PC-9 (cell line): ENCODE measurements at regions not wholly inside any gene's neighbourhood (a gene's known extent, or its start where the extent isn't known, plus 50 kb on each side); places are given as distances from the start of the nearest gene placed in this dataset.

ENCODE experiments used
- BruUV-seq: library from RNA; stranded (reverse); fragments of 400-500 nt; replicated peaks from 2 replicates; lab custom pipeline; 2021; lab: Mats Ljungman, UMichigan
- CTCF ChIA-PET: fragments of 300-600 bp; sonication (Branson Sonifier 250); formaldehyde crosslinking; loops from one replicate; lab custom pipeline; 2022; ENCODE audit warnings: antibody characterized with exemption; lab: Charles Lee
- POLR2A ChIA-PET: fragments of 300-600 bp; sonication (Branson Sonifier 250); formaldehyde crosslinking; loops from one replicate; lab custom pipeline; 2022; ENCODE audit warnings: antibody characterized with exemption; ENCODE audit not compliant: unreplicated experiment; lab: Charles Lee
- DNase-seq, 2 experiments: peaks; one replicate each; pipeline versions ENCODE4 v3.0.0 to v3.0.0-alpha.2; 2015 to 2022; ENCODE audit warnings: mixed read lengths in 1 of 2
- H2AFZ ChIP-seq: fragments of 200-600 bp; sonication (generic); 2 replicates; pipeline ENCODE4 v1.8.1; 2017; ENCODE audit warnings: antibody characterized with exemption
- H3F3A ChIP-seq: fragments of 200-600 bp; sonication (generic); 2 replicates; pipeline ENCODE4 v1.8.1; 2017; ENCODE audit warnings: antibody characterized with exemption, mild to moderate bottlenecking, low read depth; ENCODE audit not compliant: insufficient read depth
- H3K27ac ChIP-seq: fragments of 200-600 bp; sonication (generic); 2 replicates; pipeline ENCODE4 v1.6.1; 2016; ENCODE audit warnings: mixed run types
- H3K27me3 ChIP-seq: fragments of 200-600 bp; sonication (generic); 2 replicates; pipeline ENCODE4 v1.6.1; 2016; ENCODE audit warnings: low read depth, mixed run types; ENCODE audit not compliant: insufficient read depth
- H3K36me3 ChIP-seq: fragments of 200-600 bp; sonication (generic); 2 replicates; pipeline ENCODE4 v1.6.1; 2016; ENCODE audit warnings: low read depth, mixed run types
- H3K4me1 ChIP-seq: fragments of 200-600 bp; sonication (generic); replicated peaks from 2 replicates; pipeline ENCODE4 v1.6.1; 2016; ENCODE audit warnings: mixed run types; ENCODE audit not compliant: insufficient read depth
- H3K4me2 ChIP-seq: fragments of 200-600 bp; sonication (generic); 2 replicates; pipeline ENCODE4 v1.6.1; 2017; ENCODE audit warnings: mixed run types
- H3K4me3 ChIP-seq: fragments of 200-600 bp; sonication (generic); 2 replicates; pipeline ENCODE4 v1.6.1; 2016; ENCODE audit warnings: mixed run types
- H3K79me2 ChIP-seq: fragments of 200-600 bp; sonication (generic); 2 replicates; pipeline ENCODE4 v1.6.1; 2017; ENCODE audit warnings: low read depth, mixed run types
- H3K9me2 ChIP-seq: fragments of 200-600 bp; sonication (generic); 2 replicates; pipeline ENCODE4 v1.8.1; 2017; ENCODE audit warnings: mild to moderate bottlenecking; ENCODE audit not compliant: insufficient read depth
- H3K9me3 ChIP-seq: fragments of 200-600 bp; sonication (generic); 2 replicates; pipeline ENCODE4 v1.8.1; 2016; ENCODE audit warnings: low read depth; ENCODE audit not compliant: insufficient read depth
- H4K20me1 ChIP-seq: fragments of 200-600 bp; sonication (generic); 2 replicates; pipeline ENCODE4 v1.8.1; 2017; ENCODE audit not compliant: insufficient read depth
- EZH2 ChIP-seq: fragments of 200-600 bp; sonication (generic); IDR thresholded peaks from 2 replicates; pipeline ENCODE4 v1.8.0; 2017; ENCODE audit warnings: antibody characterized with exemption, low read depth
- intact Hi-C: fragments of 100-400 bp; cut with micrococcal nuclease; formaldehyde crosslinking; loops from one replicate; pipeline ENCODE4 v1.10.0; 2022; ENCODE audit not compliant: unreplicated experiment
- TF ChIP-seq, protein P1 (sequence below): fragments of 200-600 bp; sonication (generic); conservative IDR thresholded peaks from 2 replicates; pipeline ENCODE4 v1.6.1; 2017; ENCODE audit warnings: mixed run types, antibody characterized with exemption, mild to moderate bottlenecking, moderate library complexity

DNA sequence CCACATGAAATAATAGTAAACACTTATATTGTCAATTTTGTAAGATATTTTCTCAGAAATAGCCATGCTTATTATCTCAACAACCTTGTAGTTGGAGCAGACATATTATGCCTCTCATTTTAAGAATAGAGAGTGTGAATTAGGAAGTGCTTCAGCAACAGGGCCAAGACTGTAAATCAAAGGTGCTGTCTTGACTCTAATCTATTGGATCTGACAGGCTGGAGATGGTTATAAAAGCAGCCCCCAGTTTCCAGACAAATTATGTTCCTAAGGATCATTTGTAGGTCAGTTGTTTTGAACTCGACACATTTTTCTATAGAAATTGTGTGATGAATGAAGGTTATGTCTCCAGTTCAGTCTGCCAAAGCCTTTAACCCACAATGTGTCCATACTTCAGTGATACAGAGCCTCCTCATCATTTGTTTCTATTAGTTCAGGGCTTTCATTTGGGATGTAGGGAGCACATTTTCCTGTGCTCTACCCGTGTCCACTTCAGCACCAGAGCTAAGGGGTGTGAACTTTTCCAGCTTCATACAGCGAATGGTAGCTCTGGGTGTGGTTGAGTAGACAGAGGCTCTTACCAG is 284.8 kb upstream of the FBXO33 start:
- no peaks in the 10 kb centered on the region for H3K79me2 ChIP-seq

GRCh38 chr14:39712293-39712999 is 280.2 kb upstream of the FBXO33 start:
- H3K9me3 ChIP-seq = no peaks in the 10 kb centered on the region
- intact Hi-C loops = no loop called here
- H3K9me2 ChIP-seq = no peaks in the 10 kb centered on the region; the same call in 1 of the 2 replicates
- no TSS peak for BruUV-seq
- ChIA-PET POLR2A (no interaction called here), CTCF (no interaction called here)
- no peak for DNase-seq
- H3K4me1 ChIP-seq = no peaks in the 10 kb centered on the region
- H3K79me2 ChIP-seq = no peaks in the 10 kb centered on the region
- H3K27ac ChIP-seq = no peak overlapping the region
- no peaks in the 10 kb centered on the region for H4K20me1 ChIP-seq
- H3K4me3 ChIP-seq = no peak overlapping the region
- H3K27me3 ChIP-seq = no peaks in the 10 kb centered on the region
- H3K4me2 ChIP-seq = no peak overlapping the region
- no peaks in the 10 kb centered on the region for H3K36me3 ChIP-seq
- TF ChIP-seq, protein P1, sequence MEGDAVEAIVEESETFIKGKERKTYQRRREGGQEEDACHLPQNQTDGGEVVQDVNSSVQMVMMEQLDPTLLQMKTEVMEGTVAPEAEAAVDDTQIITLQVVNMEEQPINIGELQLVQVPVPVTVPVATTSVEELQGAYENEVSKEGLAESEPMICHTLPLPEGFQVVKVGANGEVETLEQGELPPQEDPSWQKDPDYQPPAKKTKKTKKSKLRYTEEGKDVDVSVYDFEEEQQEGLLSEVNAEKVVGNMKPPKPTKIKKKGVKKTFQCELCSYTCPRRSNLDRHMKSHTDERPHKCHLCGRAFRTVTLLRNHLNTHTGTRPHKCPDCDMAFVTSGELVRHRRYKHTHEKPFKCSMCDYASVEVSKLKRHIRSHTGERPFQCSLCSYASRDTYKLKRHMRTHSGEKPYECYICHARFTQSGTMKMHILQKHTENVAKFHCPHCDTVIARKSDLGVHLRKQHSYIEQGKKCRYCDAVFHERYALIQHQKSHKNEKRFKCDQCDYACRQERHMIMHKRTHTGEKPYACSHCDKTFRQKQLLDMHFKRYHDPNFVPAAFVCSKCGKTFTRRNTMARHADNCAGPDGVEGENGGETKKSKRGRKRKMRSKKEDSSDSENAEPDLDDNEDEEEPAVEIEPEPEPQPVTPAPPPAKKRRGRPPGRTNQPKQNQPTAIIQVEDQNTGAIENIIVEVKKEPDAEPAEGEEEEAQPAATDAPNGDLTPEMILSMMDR = no peak
- no peak for TF ChIP-seq EZH2
- H3F3A ChIP-seq = no peaks in the 10 kb centered on the region
- H2AFZ ChIP-seq = no peak overlapping the region

More for the DNA sequence above, 284.8 kb upstream of the FBXO33 start:
- no peak for TF ChIP-seq EZH2
- TF ChIP-seq, protein P1 = no peak
- H3K9me2 ChIP-seq = no peaks in the 10 kb centered on the region
- H3K4me1 ChIP-seq = no peaks in the 10 kb centered on the region
- intact Hi-C loops = no loop called here
- CTCF ChIA-PET = no interaction called here
- DNase-seq = no peak
- H3K27me3 ChIP-seq = no peaks in the 10 kb centered on the region
- no peak overlapping the region for H3K4me3 ChIP-seq
- no peaks in the 10 kb centered on the region for H4K20me1 ChIP-seq
- H3K9me3 ChIP-seq = no peaks in the 10 kb centered on the region
- H3K27ac ChIP-seq = no peak overlapping the region
- POLR2A ChIA-PET = no interaction called here
- H3F3A ChIP-seq = no peaks in the 10 kb centered on the region
- no peak overlapping the region for H3K4me2 ChIP-seq
- H3K36me3 ChIP-seq = no peaks in the 10 kb centered on the region
- H2AFZ ChIP-seq = no peak overlapping the region
- BruUV-seq = no TSS peak

GRCh38 chr14:39704594-39704993 is 272.4 kb upstream of the FBXO33 start:
- TF ChIP-seq, protein P1 = no peak
- TF ChIP-seq EZH2 = no peak
- no peak overlapping the region for H3K4me3 ChIP-seq
- H3K27me3 ChIP-seq = no peaks in the 10 kb centered on the region
- H3K27ac ChIP-seq = no peak overlapping the region
- no peaks in the 10 kb centered on the region for H3K36me3 ChIP-seq
- no peaks in the 10 kb centered on the region for H3F3A ChIP-seq
- H3K9me3 ChIP-seq = no peaks in the 10 kb centered on the region
- intact Hi-C loops = no loop called here
- DNase-seq = no peak
- no peak overlapping the region for H3K4me2 ChIP-seq
- no peaks in the 10 kb centered on the region for H3K4me1 ChIP-seq
- no peaks in the 10 kb centered on the region for H3K79me2 ChIP-seq
- H2AFZ ChIP-seq = no peak overlapping the region
- ChIA-PET CTCF (no interaction called here), POLR2A (no interaction called here)
- BruUV-seq = no TSS peak
- H3K9me2 ChIP-seq = no peaks in the 10 kb centered on the region
- no peaks in the 10 kb centered on the region for H4K20me1 ChIP-seq
